Ascending aorta (tissue), 2 donors: ENCODE measurements at regions not wholly inside any gene's neighbourhood (a gene's known extent, or its start where the extent isn't known, plus 50 kb on each side); places are given as distances from the start of the nearest gene placed in this dataset.
A peak's percentile ranks its signal among the peaks of the same experiment; 100 is the strongest.

Experiments
- DNase-seq, 2 donors: peaks; one replicate each; pipeline ENCODE4 v3.0.0-alpha.2; 2019; ENCODE audit warnings: low spot score in 2 of 2
- H3K27ac ChIP-seq, 2 donors: fragments of 200-600 bp; sonication (generic); one replicate each; pipeline ENCODE4 v1.5.1; 2016 to 2017; ENCODE audit warnings: mild to moderate bottlenecking in 1 of 2
- H3K27me3 ChIP-seq: fragments of 200-600 bp; sonication (generic); one replicate; pipeline ENCODE4 v1.5.1; 2017
- H3K36me3 ChIP-seq, 2 donors: fragments of 200-600 bp; sonication (generic); one replicate each; pipeline ENCODE4 v1.5.1; 2016
- H3K4me1 ChIP-seq, 2 donors: fragments of 200-600 bp; sonication (generic); one replicate each; pipeline ENCODE4 v1.5.1; 2016 to 2017; ENCODE audit warnings: mild to moderate bottlenecking in 1 of 2
- H3K4me3 ChIP-seq, 2 donors: fragments of 200-600 bp; sonication (generic); one replicate each; pipeline ENCODE4 v1.5.1; 2016 to 2017; ENCODE audit warnings: mild to moderate bottlenecking in 1 of 2
- H3K9me3 ChIP-seq, 2 donors: fragments of 200-600 bp; sonication (generic); one replicate each; pipeline ENCODE4 v1.5.1; 2016
- intact Hi-C: fragments of 100-400 bp; cut with DNase I; formaldehyde crosslinking; loops from one replicate; pipeline ENCODE4 v1.15.1; 2023
- TF ChIP-seq, protein P1 (sequence below), 3 experiments: fragments of 200-600 bp in 2 of 3; fragments of 450-650 bp in 1 of 3; sonication (generic) in 2 of 3; IDR thresholded peaks; one replicate each; pipeline ENCODE4 v1.5.1; 2016 to 2019; ENCODE audit warnings: antibody characterized with exemption in 3 of 3, mild to moderate bottlenecking in 1 of 3, moderate library complexity in 1 of 3

DNA sequence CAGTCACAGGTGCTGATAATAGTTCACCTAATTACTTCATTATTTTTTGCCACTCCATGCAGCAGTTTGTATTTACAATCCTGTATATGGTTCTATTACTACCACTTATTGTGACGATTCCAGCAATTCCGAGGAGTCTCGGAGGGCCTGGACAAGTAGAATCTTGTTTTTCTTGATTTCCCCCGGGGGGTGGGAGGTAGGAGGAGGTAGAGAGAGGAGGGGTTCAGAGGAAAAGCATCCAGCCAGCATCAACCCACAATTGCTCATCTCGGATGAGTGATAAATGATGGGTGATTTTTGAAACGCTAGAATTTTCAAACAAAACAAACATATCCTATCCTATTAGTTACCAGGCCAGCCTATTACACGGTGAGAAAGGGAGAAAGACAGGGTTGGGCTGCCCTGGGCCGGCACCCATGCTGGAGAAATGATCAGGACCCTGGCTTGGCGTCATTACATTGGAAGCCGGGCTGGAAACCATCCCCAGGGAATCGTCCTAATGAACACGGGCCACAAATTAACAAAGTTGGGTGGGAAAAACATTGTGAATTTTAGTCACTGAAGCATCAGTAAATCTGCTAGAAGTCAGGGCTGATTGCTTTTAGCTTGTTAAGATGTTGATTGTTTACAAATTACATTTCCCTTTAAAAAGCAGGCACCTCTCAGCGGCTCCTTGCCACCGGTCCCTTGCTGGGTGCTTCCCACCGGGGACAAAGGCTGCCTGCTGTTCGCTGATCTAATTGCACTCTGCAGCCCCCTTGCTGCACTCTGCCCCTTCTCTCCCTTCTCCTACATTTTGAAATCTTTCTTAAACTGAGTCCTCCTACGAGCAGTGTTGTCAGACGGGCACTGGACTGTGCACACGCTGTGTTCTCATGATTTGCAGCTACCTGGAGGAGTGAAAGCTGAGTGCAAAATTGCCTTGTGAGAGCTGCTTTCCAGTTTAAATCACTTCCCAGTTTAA, 95.5 kb downstream of the FAM204A start:
- TF ChIP-seq, protein P1, sequence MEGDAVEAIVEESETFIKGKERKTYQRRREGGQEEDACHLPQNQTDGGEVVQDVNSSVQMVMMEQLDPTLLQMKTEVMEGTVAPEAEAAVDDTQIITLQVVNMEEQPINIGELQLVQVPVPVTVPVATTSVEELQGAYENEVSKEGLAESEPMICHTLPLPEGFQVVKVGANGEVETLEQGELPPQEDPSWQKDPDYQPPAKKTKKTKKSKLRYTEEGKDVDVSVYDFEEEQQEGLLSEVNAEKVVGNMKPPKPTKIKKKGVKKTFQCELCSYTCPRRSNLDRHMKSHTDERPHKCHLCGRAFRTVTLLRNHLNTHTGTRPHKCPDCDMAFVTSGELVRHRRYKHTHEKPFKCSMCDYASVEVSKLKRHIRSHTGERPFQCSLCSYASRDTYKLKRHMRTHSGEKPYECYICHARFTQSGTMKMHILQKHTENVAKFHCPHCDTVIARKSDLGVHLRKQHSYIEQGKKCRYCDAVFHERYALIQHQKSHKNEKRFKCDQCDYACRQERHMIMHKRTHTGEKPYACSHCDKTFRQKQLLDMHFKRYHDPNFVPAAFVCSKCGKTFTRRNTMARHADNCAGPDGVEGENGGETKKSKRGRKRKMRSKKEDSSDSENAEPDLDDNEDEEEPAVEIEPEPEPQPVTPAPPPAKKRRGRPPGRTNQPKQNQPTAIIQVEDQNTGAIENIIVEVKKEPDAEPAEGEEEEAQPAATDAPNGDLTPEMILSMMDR (IDR thresholded peaks at IDR 0.05), result no peak
- no peaks in the 10 kb centered on the region for H3K36me3 ChIP-seq
- peaks cover 4% of the 10 kb centered on the region for H3K27me3 ChIP-seq
- intact Hi-C loops, result no loop called here
- H3K4me3 ChIP-seq, result no peak overlapping the region
- no peaks in the 10 kb centered on the region for H3K9me3 ChIP-seq
- no peak for DNase-seq
- peaks cover 0 to under 1% of the 10 kb centered on the region in 2 donors for H3K4me1 ChIP-seq
- H3K27ac ChIP-seq, result no peak overlapping the region

DNA sequence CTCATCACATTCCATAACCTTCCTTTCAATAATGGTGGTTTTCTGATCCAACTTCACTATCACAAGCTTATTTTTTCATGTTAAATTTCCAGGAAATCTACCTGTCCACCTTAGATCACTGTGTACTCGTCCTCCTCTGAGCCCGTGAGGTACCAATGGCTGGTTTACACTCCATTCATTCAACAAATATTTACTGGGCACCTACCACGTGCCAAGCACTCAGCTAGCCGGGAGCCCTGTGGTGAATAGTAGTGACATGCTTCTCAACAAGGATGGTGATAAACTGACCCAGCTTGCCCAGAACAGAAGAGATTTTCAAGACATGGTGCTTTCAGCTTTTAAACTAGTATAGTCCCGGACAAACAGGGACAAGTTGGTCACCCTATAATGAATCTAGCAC, 98.2 kb downstream of the FAM204A start:
- H3K4me3 ChIP-seq, result no peak overlapping the region
- DNase-seq, result no peak
- H3K4me1 ChIP-seq, result peaks cover 0 to 3% of the 10 kb centered on the region in 2 donors
- peaks cover 4% of the 10 kb centered on the region for H3K27me3 ChIP-seq
- H3K27ac ChIP-seq, result no peak overlapping the region
- H3K36me3 ChIP-seq, result no peaks in the 10 kb centered on the region
- TF ChIP-seq, protein P1 (IDR thresholded peaks at IDR 0.05), result no peak
- no peaks in the 10 kb centered on the region for H3K9me3 ChIP-seq
- intact Hi-C loops, result loop anchor here (5.0 kb wide), 1 partner anchor 802 kb away; no protein-coding TSS in a partner anchor

- intact Hi-C loops, result loop anchor here (1.0 to 5.0 kb wide), 3 partner anchors 745 to 1025 kb away; no protein-coding TSS in a partner anchor
- Histone ChIP-seq H3K27ac (no peak overlapping the region), H3K9me3 (no peaks in the 10 kb centered on the region), H3K36me3 (no peaks in the 10 kb centered on the region), H3K4me3 (no peak overlapping the region), H3K4me1 (peaks cover 0 to 3% of the 10 kb centered on the region in 2 donors), H3K27me3 (peaks cover under 1% of the 10 kb centered on the region)
- peak in 1 of 2 donors; percentile 89 for DNase-seq
- TF ChIP-seq, protein P1 (IDR thresholded peaks at IDR 0.05), result peak; percentile 76 to 94 (median 90)
These were observed 100.6 kb downstream of the FAM204A start for GRCh38 chr10:118241229-118242137.

- Histone ChIP-seq H3K27me3 (no peaks in the 10 kb centered on the region), H3K9me3 (no peaks in the 10 kb centered on the region), H3K4me1 (peaks cover 0 to 3% of the 10 kb centered on the region in 2 donors), H3K4me3 (no peak overlapping the region), H3K27ac (no peak overlapping the region), H3K36me3 (no peaks in the 10 kb centered on the region)
- intact Hi-C loops, result no loop called here
- TF ChIP-seq, protein P1 (IDR thresholded peaks at IDR 0.05), result no peak
- no peak for DNase-seq
These were observed 102.9 kb downstream of the FAM204A start for GRCh38 chr10:118239236-118239630.

- H3K27me3 ChIP-seq, result no peaks in the 10 kb centered on the region
- no peaks in the 10 kb centered on the region for H3K9me3 ChIP-seq
- H3K36me3 ChIP-seq, result no peaks in the 10 kb centered on the region
- DNase-seq, result no peak
- H3K27ac ChIP-seq, result no peak overlapping the region
- peaks cover 0 to 3% of the 10 kb centered on the region in 2 donors for H3K4me1 ChIP-seq
- intact Hi-C loops, result no loop called here
- TF ChIP-seq, protein P1 (IDR thresholded peaks at IDR 0.05), result no peak
- no peak overlapping the region for H3K4me3 ChIP-seq
These were observed 103.4 kb downstream of the FAM204A start for GRCh38 chr10:118238573-118239235.
